GM21825 (cell line): ENCODE measurements at regions not wholly inside any gene's neighbourhood (a gene's known extent, or its start where the extent isn't known, plus 50 kb on each side); places are given as distances from the start of the nearest gene placed in this dataset.
"Not testable (repeated sequence)": the region's sequence is repeated elsewhere in the genome, so short reads cannot be mapped to it uniquely, and the experiment has no call there.

Experiments
- ATAC-seq: cut with Tn5 transposase; IDR thresholded peaks from one replicate; pipeline ENCODE4 v1.9.1; 2021; ENCODE audit warnings: mild to moderate bottlenecking, moderate library complexity; ENCODE audit not compliant: unreplicated experiment

GRCh38 chr3:99322551-99322950 lies 315.8 kb upstream of the COL8A1 start:
- no peak for ATAC-seq

- no peak for ATAC-seq
Measured at GRCh38 chr3:99321261-99321660, 317.1 kb upstream of the COL8A1 start.

- ATAC-seq: no peak
Measured at GRCh38 chr3:99319961-99320360, 318.4 kb upstream of the COL8A1 start.

- ATAC-seq: no peak
Measured at GRCh38 chr3:99319450-99319849, 318.9 kb upstream of the COL8A1 start.

GRCh38 chr3:99317201-99317600 lies 321.2 kb upstream of the COL8A1 start:
- no peak for ATAC-seq

- no peak for ATAC-seq
Measured at GRCh38 chr3:99315896-99316295, 322.5 kb upstream of the COL8A1 start.

- no peak for ATAC-seq
Measured at GRCh38 chr3:99313485-99313884, 324.9 kb upstream of the COL8A1 start.

GRCh38 chr3:99298661-99299060 lies 339.7 kb upstream of the COL8A1 start:
- ATAC-seq: no peak

- no peak for ATAC-seq
Measured at GRCh38 chr3:99295836-99296235, 342.6 kb upstream of the COL8A1 start.

GRCh38 chr3:99294092-99294491 lies 344.3 kb upstream of the COL8A1 start:
- not testable (repeated sequence) for ATAC-seq

GRCh38 chr3:99287876-99288275 lies 350.5 kb upstream of the COL8A1 start:
- no peak for ATAC-seq

GRCh38 chr3:99286266-99286845 lies 352.0 kb upstream of the COL8A1 start:
- no peak for ATAC-seq

GRCh38 chr3:99269606-99270351 lies 368.3 kb upstream of the DCBLD2 start:
- ATAC-seq: no peak

- no peak for ATAC-seq
Measured at GRCh38 chr3:99256788-99257187, 355.3 kb upstream of the DCBLD2 start.

GRCh38 chr3:99253963-99254355 lies 352.5 kb upstream of the DCBLD2 start:
- ATAC-seq: no peak

GRCh38 chr3:99250821-99251355 lies 349.4 kb upstream of the DCBLD2 start:
- no peak for ATAC-seq

GRCh38 chr3:99250272-99250671 lies 348.8 kb upstream of the DCBLD2 start:
- ATAC-seq: no peak

GRCh38 chr3:99249627-99250026 lies 348.1 kb upstream of the DCBLD2 start:
- no peak for ATAC-seq

GRCh38 chr3:99248913-99249312 lies 347.4 kb upstream of the DCBLD2 start:
- no peak for ATAC-seq

GRCh38 chr3:99248130-99248529 lies 346.6 kb upstream of the DCBLD2 start:
- ATAC-seq: no peak

GRCh38 chr3:99246010-99246654 lies 344.6 kb upstream of the DCBLD2 start:
- ATAC-seq: no peak

- no peak for ATAC-seq
Measured at GRCh38 chr3:99242271-99242670, 340.8 kb upstream of the DCBLD2 start.
